SK-N-SH (cell line): ENCODE measurements at regions not wholly inside any gene's neighbourhood (a gene's known extent, or its start where the extent isn't known, plus 50 kb on each side); places are given as distances from the start of the nearest gene placed in this dataset.

Experiments
- CTCF ChIA-PET: fragments of 300-600, 350-600 bp; formaldehyde crosslinking; extraction: SDS; loops from one replicate; lab custom pipeline; 2021; lab: Yijun Ruan, JAX
- POLR2A ChIA-PET: fragments of 350-600 bp; sonication (Branson Sonifier 250); formaldehyde crosslinking; extraction: SDS; loops from one replicate; lab custom pipeline; 2020; ENCODE audit warnings: antibody characterized with exemption, inconsistent platforms; lab: Yijun Ruan, JAX
- DNase-seq: peaks from one replicate; pipeline ENCODE4 v3.0.0; 2012
- H2AFZ ChIP-seq: fragments of 200-600 bp; sonication (generic); 2 replicates; pipeline ENCODE4 v1.8.1; 2016; ENCODE audit warnings: antibody characterized with exemption, mild to moderate bottlenecking, low read depth
- H3F3A ChIP-seq: fragments of 200-600 bp; sonication (generic); replicated peaks from 2 replicates; pipeline ENCODE3; 2016; ENCODE audit warnings: antibody characterized with exemption, mild to moderate bottlenecking; ENCODE audit not compliant: insufficient read depth
- H3K27ac ChIP-seq, 2 experiments: fragments of 200-500 bp in 1 of 2; fragments of 200-600 bp in 1 of 2; sonication (Bioruptor generic) in 1 of 2; sonication (generic), shearing (Covaris generic) in 1 of 2; 2 replicates each; pipeline versions ENCODE4 v1.5.1 to v1.6.1; 2014 to 2016; ENCODE audit warnings: low read depth in 2 of 2, inconsistent platforms in 1 of 2, low read length in 1 of 2, mild to moderate bottlenecking in 1 of 2, mixed read lengths in 1 of 2
- H3K27me3 ChIP-seq: fragments of 200-600 bp; sonication (generic), shearing (Covaris generic); 2 replicates; pipeline ENCODE4 v1.6.1; 2016; ENCODE audit warnings: mixed run types; ENCODE audit not compliant: insufficient read depth
- H3K36me3 ChIP-seq, 2 experiments: fragments of 200-500 bp in 1 of 2; fragments of 200-600 bp in 1 of 2; sonication (Bioruptor generic) in 1 of 2; sonication (generic) in 1 of 2; replicated peaks in 1 of 2; 2 replicates each; pipeline versions ENCODE3 to v1.5.1; 2014 to 2016; ENCODE audit warnings: low read length in 1 of 2, mild to moderate bottlenecking in 1 of 2; ENCODE audit not compliant: insufficient read depth in 2 of 2, control insufficient read depth in 1 of 2
- H3K4me1 ChIP-seq, 2 experiments: fragments of 200-500 bp in 1 of 2; fragments of 200-600 bp in 1 of 2; sonication (Bioruptor generic) in 1 of 2; sonication (generic), shearing (Covaris generic) in 1 of 2; 2 replicates each; pipeline versions ENCODE4 v1.5.1 to v1.6.1; 2014 to 2016; ENCODE audit warnings: low read depth in 1 of 2, low read length in 1 of 2, mixed run types in 1 of 2; ENCODE audit not compliant: insufficient read depth in 2 of 2, control insufficient read depth in 1 of 2
- H3K4me2 ChIP-seq: fragments of 200-600 bp; sonication (generic), shearing (Covaris generic); 2 replicates; pipeline ENCODE4 v1.6.1; 2017; ENCODE audit warnings: mixed run types
- H3K4me3 ChIP-seq, 2 experiments: fragments of 200-500 bp in 1 of 2; fragments of 200-600 bp in 1 of 2; sonication (Bioruptor generic) in 1 of 2; sonication (generic), shearing (Covaris generic) in 1 of 2; 2 replicates each; pipeline versions ENCODE4 v1.5.1 to v1.8.1; 2014 to 2016; ENCODE audit warnings: low read depth in 2 of 2, inconsistent platforms in 1 of 2, low read length in 1 of 2, mild to moderate bottlenecking in 1 of 2, mixed read lengths in 1 of 2, moderate library complexity in 1 of 2
- H3K79me2 ChIP-seq: fragments of 200-600 bp; sonication (generic); 2 replicates; pipeline ENCODE4 v1.8.1; 2017; ENCODE audit warnings: mild to moderate bottlenecking; ENCODE audit not compliant: insufficient read depth
- H3K9ac ChIP-seq: fragments of 200-600 bp; sonication (generic); 2 replicates; pipeline ENCODE4 v1.6.1; 2017; ENCODE audit warnings: mixed run types
- H3K9me2 ChIP-seq: fragments of 200-600 bp; sonication (generic); 2 replicates; pipeline ENCODE4 v1.6.1; 2017; ENCODE audit warnings: mixed run types
- H3K9me3 ChIP-seq: fragments of 200-600 bp; sonication (generic); 2 replicates; pipeline ENCODE4 v1.6.1; 2017; ENCODE audit warnings: mixed run types, mild to moderate bottlenecking, moderate library complexity
- H4K20me1 ChIP-seq: fragments of 200-600 bp; sonication (generic); 2 replicates; pipeline ENCODE4 v1.6.1; 2017; ENCODE audit warnings: mild to moderate bottlenecking, mixed run types; ENCODE audit not compliant: insufficient read depth
- FOSL2 ChIP-seq: IDR thresholded peaks from 2 replicates; pipeline ENCODE4 v1.4.0; 2012; ENCODE audit warnings: low read depth, mild to moderate bottlenecking, moderate library complexity, borderline replicate concordance
- FOXM1 ChIP-seq: IDR thresholded peaks from 2 replicates; pipeline ENCODE4 v1.4.0; 2012; ENCODE audit warnings: low read depth, mild to moderate bottlenecking
- MAX ChIP-seq: IDR thresholded peaks from 2 replicates; pipeline ENCODE4 v1.4.0; 2012; ENCODE audit warnings: low read depth
- NFIC ChIP-seq: IDR thresholded peaks from 2 replicates; pipeline ENCODE4 v1.4.0; 2012; ENCODE audit warnings: borderline replicate concordance
- PBX3 ChIP-seq: IDR thresholded peaks from 2 replicates; pipeline ENCODE4; 2012
- POLR2AphosphoS5 ChIP-seq: IDR thresholded peaks from 2 replicates; pipeline ENCODE4 v1.6.1; 2012; ENCODE audit warnings: low read depth, low read length
- RAD21 ChIP-seq: IDR thresholded peaks from 2 replicates; pipeline ENCODE4 v1.6.1; 2012; ENCODE audit warnings: mild to moderate bottlenecking, low read length
- RCOR1 ChIP-seq: fragments of 150-350 bp; IDR thresholded peaks from 2 replicates; pipeline ENCODE4 v1.6.1; 2017; ENCODE audit warnings: antibody characterized with exemption, low read length
- SMC3 ChIP-seq: IDR thresholded peaks from 2 replicates; pipeline ENCODE4 v1.6.1; 2012; ENCODE audit warnings: low read depth, low read length, improper control_type of control experiment
- TAF1 ChIP-seq: IDR thresholded peaks from 2 replicates; pipeline ENCODE4 v1.6.1; 2012; ENCODE audit warnings: low read depth, mild to moderate bottlenecking, low read length, moderate library complexity, borderline replicate concordance
- TCF12 ChIP-seq: IDR thresholded peaks from 2 replicates; pipeline ENCODE4 v1.4.0; 2012
- USF1 ChIP-seq: IDR thresholded peaks from 2 replicates; pipeline ENCODE4 v1.4.0; 2012; ENCODE audit warnings: low read depth, borderline replicate concordance
- YY1 ChIP-seq: IDR thresholded peaks from 2 replicates; pipeline ENCODE4 v1.4.0; 2012; ENCODE audit warnings: low read depth, mild to moderate bottlenecking
- WGBS: methylation state at CpG from one replicate; pipeline ENCODE4 v1.1.6; 2017; ENCODE audit warnings: low lambda C conversion rate; 5-methylcytosine and 5-hydroxymethylcytosine counted together

GRCh38 chr2:196278491-196278911, 107.1 kb upstream of the STK17B start (continued):
- TF ChIP-seq MAX = peak; percentile 73; the same call in 1 of the 2 replicates
- TF ChIP-seq PBX3 = peak; percentile 94
- TF ChIP-seq NFIC = peak; percentile 87
- no peak for TF ChIP-seq RAD21
- TF ChIP-seq YY1 = no peak
- TF ChIP-seq RCOR1 = no peak
- TF ChIP-seq SMC3 = no peak
- TF ChIP-seq FOXM1 = peak; percentile 95
- no peak for TF ChIP-seq USF1
- peak; percentile 98 for TF ChIP-seq TCF12
- TF ChIP-seq POLR2AphosphoS5 = 0 out of 2 replicates have a peak, but pooled peaks have one; percentile 69
- TF ChIP-seq FOSL2 = peak; percentile 93
- peak; percentile 52; the same call in 1 of the 2 replicates for TF ChIP-seq TAF1
- TF ChIP-seq, all 33 proteins: peak for 14

- H4K20me1 ChIP-seq = peaks cover 3% of the 10 kb centered on the region; the same call in 1 of the 2 replicates
- WGBS = 69% methylated on average over 3 of the region's 3 CpGs
- H3K4me3 ChIP-seq = no peak overlapping the region
- POLR2A ChIA-PET = no interaction called here
- no peak overlapping the region for H3K4me2 ChIP-seq
- no peaks in the 10 kb centered on the region for H3K9me2 ChIP-seq
- H3K36me3 ChIP-seq = peaks cover 0 to 4% of the 10 kb centered on the region in 2 experiments
- CTCF ChIA-PET = interaction anchor here (0.8 kb wide), 1 partner anchor 202 kb away, joined by 3 read pairs; no protein-coding TSS in a partner anchor
- peaks cover 50% of the 10 kb centered on the region for H3F3A ChIP-seq
- DNase-seq = no peak
- no peak for TF ChIP-seq POLR2AphosphoS5
- peaks cover 34% of the 10 kb centered on the region for H3K79me2 ChIP-seq
- H3K4me1 ChIP-seq = peaks cover under 1 to 22% of the 10 kb centered on the region in 2 experiments; a peak in 3 of 4 replicates
- H3K27me3 ChIP-seq = no peaks in the 10 kb centered on the region
- no peak overlapping the region for H2AFZ ChIP-seq
- no peaks in the 10 kb centered on the region for H3K9me3 ChIP-seq
- no peak overlapping the region; the same call in 1 of the 2 replicates for H3K9ac ChIP-seq
- H3K27ac ChIP-seq = peak overlapping the region in 1 of 2 experiments; percentile 98; a peak in 2 of 4 replicates
Observed at GRCh38 chr2:196279541-196279940, 108.2 kb upstream of the STK17B start.
